Prostate gland (tissue), 2 donors: ENCODE measurements at regions not wholly inside any gene's neighbourhood (a gene's known extent, or its start where the extent isn't known, plus 50 kb on each side); places are given as distances from the start of the nearest gene placed in this dataset.
A peak's percentile ranks its signal among the peaks of the same experiment; 100 is the strongest.

ENCODE experiments used
- DNase-seq: peaks from one replicate; pipeline ENCODE4 v3.0.0-alpha.2; 2019; ENCODE audit warnings: low spot score
- H3K27ac ChIP-seq, 2 donors: fragments of 200-600 bp; sonication (generic); 2 replicates each; pipeline ENCODE4 v1.5.1; 2017 to 2019
- H3K27me3 ChIP-seq: fragments of 200-600 bp; sonication (generic); replicated peaks from 2 replicates; pipeline ENCODE4 v1.5.1; 2019; ENCODE audit not compliant: insufficient read depth
- H3K36me3 ChIP-seq, 2 donors: fragments of 200-600 bp; sonication (generic); 1 replicate in 1 of 2; 2 replicates in 1 of 2; pipeline versions ENCODE4 v1.5.1 to v1.8.1; 2017 to 2019
- H3K4me1 ChIP-seq: fragments of 200-600 bp; sonication (generic); replicated peaks from 2 replicates; pipeline ENCODE4 v1.5.1; 2019
- H3K4me3 ChIP-seq, 2 donors: fragments of 200-600 bp; sonication (generic); 2 replicates each; pipeline ENCODE4 v1.5.1; 2017 to 2019
- H3K9me3 ChIP-seq: fragments of 200-600 bp; sonication (generic); 2 replicates; pipeline ENCODE4 v1.5.1; 2017
- POLR2A ChIP-seq: fragments of 450-650 bp; IDR thresholded peaks from one replicate; pipeline ENCODE4 v1.6.1; 2016; ENCODE audit warnings: antibody characterized with exemption, mild to moderate bottlenecking
- POLR2AphosphoS5 ChIP-seq: sonication (generic); formaldehyde crosslinking; IDR thresholded peaks from one replicate; pipeline ENCODE4 v1.6.1; 2017; ENCODE audit warnings: antibody characterized with exemption
- WGBS: methylation state at CpG from one replicate; pipeline ENCODE4 v1.1.5; 2018; 5-methylcytosine and 5-hydroxymethylcytosine counted together
- intact Hi-C: fragments of 100-400 bp; cut with DNase I; formaldehyde crosslinking; loops from one replicate; pipeline ENCODE4 v1.14.2; 2022
- TF ChIP-seq, protein P1 (sequence below), 4 experiments: fragments of 200-600 bp in 2 of 4; fragments of 450-650 bp in 2 of 4; sonication (generic) in 2 of 4; IDR thresholded peaks; 1 replicate in 3 of 4; 2 replicates in 1 of 4; pipeline ENCODE4 v1.5.1; 2016 to 2019; ENCODE audit warnings: antibody characterized with exemption in 4 of 4, mild to moderate bottlenecking in 2 of 4, moderate library complexity in 2 of 4

GRCh38 chr3:8261018-8261417 is 240.6 kb upstream of the LMCD1 start:
- TF ChIP-seq POLR2A: no peak
- TF ChIP-seq, protein P1, sequence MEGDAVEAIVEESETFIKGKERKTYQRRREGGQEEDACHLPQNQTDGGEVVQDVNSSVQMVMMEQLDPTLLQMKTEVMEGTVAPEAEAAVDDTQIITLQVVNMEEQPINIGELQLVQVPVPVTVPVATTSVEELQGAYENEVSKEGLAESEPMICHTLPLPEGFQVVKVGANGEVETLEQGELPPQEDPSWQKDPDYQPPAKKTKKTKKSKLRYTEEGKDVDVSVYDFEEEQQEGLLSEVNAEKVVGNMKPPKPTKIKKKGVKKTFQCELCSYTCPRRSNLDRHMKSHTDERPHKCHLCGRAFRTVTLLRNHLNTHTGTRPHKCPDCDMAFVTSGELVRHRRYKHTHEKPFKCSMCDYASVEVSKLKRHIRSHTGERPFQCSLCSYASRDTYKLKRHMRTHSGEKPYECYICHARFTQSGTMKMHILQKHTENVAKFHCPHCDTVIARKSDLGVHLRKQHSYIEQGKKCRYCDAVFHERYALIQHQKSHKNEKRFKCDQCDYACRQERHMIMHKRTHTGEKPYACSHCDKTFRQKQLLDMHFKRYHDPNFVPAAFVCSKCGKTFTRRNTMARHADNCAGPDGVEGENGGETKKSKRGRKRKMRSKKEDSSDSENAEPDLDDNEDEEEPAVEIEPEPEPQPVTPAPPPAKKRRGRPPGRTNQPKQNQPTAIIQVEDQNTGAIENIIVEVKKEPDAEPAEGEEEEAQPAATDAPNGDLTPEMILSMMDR (IDR thresholded peaks at IDR 0.05): peak in 1 of 4 experiments; percentile 41
- no peak for TF ChIP-seq POLR2AphosphoS5
- intact Hi-C loops: no loop called here
- no peak overlapping the region for H3K27ac ChIP-seq
- no peaks in the 10 kb centered on the region for H3K9me3 ChIP-seq
- no peaks in the 10 kb centered on the region for H3K36me3 ChIP-seq
- DNase-seq: no peak
- H3K27me3 ChIP-seq: no peaks in the 10 kb centered on the region
- H3K4me1 ChIP-seq: no peaks in the 10 kb centered on the region
- no peak overlapping the region for H3K4me3 ChIP-seq
- 74% methylated on average over 2 of the region's 2 CpGs for WGBS

- TF ChIP-seq POLR2A (no peak), POLR2AphosphoS5 (no peak)
- TF ChIP-seq, protein P1 (IDR thresholded peaks at IDR 0.05): no peak
- DNase-seq: no peak
- WGBS: 53% methylated on average over 1 of the region's 1 CpG
- Histone ChIP-seq H3K27me3 (no peaks in the 10 kb centered on the region), H3K4me3 (no peak overlapping the region), H3K4me1 (no peaks in the 10 kb centered on the region), H3K36me3 (no peaks in the 10 kb centered on the region), H3K9me3 (no peaks in the 10 kb centered on the region), H3K27ac (no peak overlapping the region)
- intact Hi-C loops: no loop called here
These were observed 234.9 kb upstream of the LMCD1 start for GRCh38 chr3:8266730-8267131.

DNA sequence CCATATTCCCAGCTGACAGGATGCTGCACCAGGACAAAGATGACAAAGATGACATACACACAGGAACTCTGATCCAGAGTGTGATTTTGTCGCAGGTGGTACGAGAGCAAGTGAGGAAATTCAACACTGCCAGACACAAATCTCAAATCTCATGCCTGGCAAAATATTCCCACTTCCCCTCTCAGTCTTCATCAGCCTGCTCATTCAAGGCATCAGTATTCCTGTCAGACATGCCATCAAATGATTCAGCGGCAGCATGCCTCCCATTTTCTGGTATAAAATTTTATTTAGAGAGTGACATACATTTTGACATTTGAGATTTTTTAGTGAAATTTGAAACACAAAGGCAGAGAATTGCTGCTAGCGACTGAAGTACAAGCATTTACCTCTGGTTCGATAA is 228.1 kb upstream of the LMCD1 start:
- 94% methylated on average over 5 of the region's 5 CpGs for WGBS
- H3K4me1 ChIP-seq: no peaks in the 10 kb centered on the region
- TF ChIP-seq POLR2A: no peak
- TF ChIP-seq, protein P1 (IDR thresholded peaks at IDR 0.05): no peak
- no peak for TF ChIP-seq POLR2AphosphoS5
- no peak overlapping the region for H3K27ac ChIP-seq
- intact Hi-C loops: no loop called here
- H3K36me3 ChIP-seq: no peaks in the 10 kb centered on the region
- no peaks in the 10 kb centered on the region for H3K9me3 ChIP-seq
- no peak overlapping the region for H3K4me3 ChIP-seq
- H3K27me3 ChIP-seq: no peaks in the 10 kb centered on the region
- no peak for DNase-seq

GRCh38 chr3:8276056-8276455 is 225.6 kb upstream of the LMCD1 start:
- Histone ChIP-seq H3K27ac (no peak overlapping the region), H3K9me3 (no peaks in the 10 kb centered on the region), H3K4me1 (no peaks in the 10 kb centered on the region), H3K4me3 (no peak overlapping the region), H3K36me3 (no peaks in the 10 kb centered on the region), H3K27me3 (no peaks in the 10 kb centered on the region)
- intact Hi-C loops: no loop called here
- 92% methylated on average over 3 of the region's 3 CpGs for WGBS
- TF ChIP-seq, protein P1 (IDR thresholded peaks at IDR 0.05): no peak
- TF ChIP-seq POLR2A: no peak
- no peak for TF ChIP-seq POLR2AphosphoS5
- DNase-seq: no peak

GRCh38 chr3:8276506-8276905 is 225.1 kb upstream of the LMCD1 start:
- Histone ChIP-seq H3K36me3 (no peaks in the 10 kb centered on the region), H3K27ac (no peak overlapping the region), H3K9me3 (no peaks in the 10 kb centered on the region), H3K4me1 (no peaks in the 10 kb centered on the region), H3K27me3 (no peaks in the 10 kb centered on the region), H3K4me3 (no peak overlapping the region)
- TF ChIP-seq POLR2A: no peak
- intact Hi-C loops: no loop called here
- DNase-seq: no peak
- WGBS: 75% methylated on average over 2 of the region's 2 CpGs
